OCI-LY7 (cell line): ENCODE measurements at regions not wholly inside any gene's neighbourhood (a gene's known extent, or its start where the extent isn't known, plus 50 kb on each side); places are given as distances from the start of the nearest gene placed in this dataset.

Source experiments
- BruUV-seq: library from RNA; stranded (reverse); fragments of 400-500 nt; replicated peaks from 2 replicates; lab custom pipeline; 2021; lab: Mats Ljungman, UMichigan
- CTCF ChIA-PET: fragments of 300-600 bp; sonication (Branson Sonifier 250); formaldehyde crosslinking; loops from one replicate; lab custom pipeline; 2022; ENCODE audit warnings: antibody characterized with exemption; ENCODE audit not compliant: unreplicated experiment; lab: Charles Lee
- POLR2A ChIA-PET: fragments of 300-600 bp; sonication (Branson Sonifier 250); formaldehyde crosslinking; loops from one replicate; lab custom pipeline; 2022; ENCODE audit warnings: antibody characterized with exemption; lab: Charles Lee
- DNase-seq: peaks from one replicate; pipeline ENCODE4 v3.0.0-alpha.2; 2015; ENCODE audit warnings: low spot score
- H2AFZ ChIP-seq: fragments of 200-600 bp; sonication (generic), shearing (Covaris generic); 2 replicates; pipeline ENCODE4 v1.6.1; 2014; ENCODE audit warnings: mild to moderate bottlenecking, antibody characterized with exemption, low read length, moderate library complexity
- H3K27ac ChIP-seq: fragments of 200-600 bp; sonication (generic); 2 replicates; pipeline ENCODE4 v1.5.1; 2014; ENCODE audit warnings: mixed run types, low read depth, mild to moderate bottlenecking, moderate library complexity, low read length, inconsistent platforms; ENCODE audit not compliant: poor library complexity, severe bottlenecking
- H3K36me3 ChIP-seq: fragments of 200-600 bp; sonication (generic); 2 replicates; pipeline ENCODE4 v1.6.1; 2014; ENCODE audit warnings: mild to moderate bottlenecking, antibody characterized with exemption, low read length, moderate library complexity, mixed read lengths; ENCODE audit not compliant: insufficient read depth
- H3K4me1 ChIP-seq: fragments of 200-600 bp; sonication (generic); 2 replicates; pipeline ENCODE4 v1.5.1; 2014; ENCODE audit warnings: mild to moderate bottlenecking, low read length; ENCODE audit not compliant: insufficient read depth, poor library complexity, severe bottlenecking
- H3K4me2 ChIP-seq: fragments of 200-600 bp; sonication (generic); 2 replicates; pipeline ENCODE4 v1.6.1; 2014; ENCODE audit warnings: mild to moderate bottlenecking, low read length
- H3K4me3 ChIP-seq: fragments of 200-600 bp; sonication (generic); 2 replicates; pipeline ENCODE4 v1.5.1; 2014; ENCODE audit warnings: mild to moderate bottlenecking, low read depth, low read length; ENCODE audit not compliant: poor library complexity, severe bottlenecking
- H3K79me2 ChIP-seq: fragments of 200-600 bp; sonication (generic); 2 replicates; pipeline ENCODE4 v1.6.1; 2016; ENCODE audit warnings: low read depth, mild to moderate bottlenecking, low read length, moderate library complexity, mixed read lengths; ENCODE audit not compliant: insufficient read depth
- H3K9me2 ChIP-seq: fragments of 200-600 bp; sonication (generic); 2 replicates; pipeline ENCODE4 v1.6.1; 2016; ENCODE audit warnings: mild to moderate bottlenecking, low read length, mixed read lengths; ENCODE audit not compliant: insufficient read depth
- H3K9me3 ChIP-seq: fragments of 200-600 bp; sonication (generic); 2 replicates; pipeline ENCODE4 v1.6.1; 2014; ENCODE audit warnings: mild to moderate bottlenecking, mixed run types, low read length, mixed read lengths
- H4K20me1 ChIP-seq: fragments of 200-600 bp; sonication (generic); 2 replicates; pipeline ENCODE4 v1.6.1; 2014; ENCODE audit warnings: mild to moderate bottlenecking, antibody characterized with exemption, low read length, moderate library complexity, mixed read lengths; ENCODE audit not compliant: insufficient read depth
- EZH2phosphoT487 ChIP-seq: fragments of 200-600 bp; sonication (generic); IDR thresholded peaks from 2 replicates; pipeline ENCODE4 v1.6.1; 2018; ENCODE audit warnings: low read depth, borderline replicate concordance, mild to moderate bottlenecking, mixed run types, antibody characterized with exemption, low read length, moderate library complexity, mixed read lengths
- intact Hi-C: fragments of 100-400 bp; cut with micrococcal nuclease; formaldehyde crosslinking; loops from one replicate; pipeline ENCODE4 v1.10.0; 2022; ENCODE audit not compliant: unreplicated experiment
- TF ChIP-seq, protein P1 (sequence below): fragments of 200-600 bp; sonication (generic); conservative IDR thresholded peaks from 2 replicates; pipeline ENCODE4 v1.5.1; 2014; ENCODE audit warnings: mild to moderate bottlenecking, antibody characterized with exemption, low read length, moderate library complexity, mixed read lengths

DNA sequence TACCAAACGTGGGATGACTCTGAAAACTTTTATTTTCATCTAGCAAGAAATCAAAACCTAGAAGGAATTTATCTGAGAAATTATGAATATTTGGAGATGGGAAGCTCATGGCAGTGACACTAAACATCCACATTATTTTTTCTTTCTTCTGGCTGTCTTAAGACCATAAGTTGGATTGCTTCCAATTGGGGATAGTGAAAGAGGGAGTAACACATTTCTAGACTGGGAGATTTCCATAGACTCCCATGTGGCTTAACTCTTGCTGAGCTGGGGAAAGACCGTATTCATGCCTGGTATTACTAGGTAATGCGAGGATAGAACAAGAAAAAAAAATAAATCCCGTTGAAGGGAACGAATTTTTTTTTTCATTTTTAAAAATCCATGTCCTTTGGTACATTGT is 120.0 kb downstream of the UTRN start:
- Histone ChIP-seq H3K36me3 (no peaks in the 10 kb centered on the region), H3K4me3 (no peak overlapping the region), H3K79me2 (no peaks in the 10 kb centered on the region), H3K9me3 (no peaks in the 10 kb centered on the region), H4K20me1 (no peaks in the 10 kb centered on the region), H3K4me1 (no peaks in the 10 kb centered on the region), H3K9me2 (no peaks in the 10 kb centered on the region), H3K27ac (no peak overlapping the region), H2AFZ (no peak overlapping the region), H3K4me2 (no peak overlapping the region)
- intact Hi-C loops, result no loop called here
- ChIA-PET CTCF (no interaction called here), POLR2A (interaction anchor here (1.1 kb wide), 1 partner anchor 12 kb away, joined by 3 read pairs; no protein-coding TSS in a partner anchor)
- no peak for DNase-seq
- BruUV-seq, result no TSS peak
- TF ChIP-seq EZH2phosphoT487, result no peak
- TF ChIP-seq, protein P1, sequence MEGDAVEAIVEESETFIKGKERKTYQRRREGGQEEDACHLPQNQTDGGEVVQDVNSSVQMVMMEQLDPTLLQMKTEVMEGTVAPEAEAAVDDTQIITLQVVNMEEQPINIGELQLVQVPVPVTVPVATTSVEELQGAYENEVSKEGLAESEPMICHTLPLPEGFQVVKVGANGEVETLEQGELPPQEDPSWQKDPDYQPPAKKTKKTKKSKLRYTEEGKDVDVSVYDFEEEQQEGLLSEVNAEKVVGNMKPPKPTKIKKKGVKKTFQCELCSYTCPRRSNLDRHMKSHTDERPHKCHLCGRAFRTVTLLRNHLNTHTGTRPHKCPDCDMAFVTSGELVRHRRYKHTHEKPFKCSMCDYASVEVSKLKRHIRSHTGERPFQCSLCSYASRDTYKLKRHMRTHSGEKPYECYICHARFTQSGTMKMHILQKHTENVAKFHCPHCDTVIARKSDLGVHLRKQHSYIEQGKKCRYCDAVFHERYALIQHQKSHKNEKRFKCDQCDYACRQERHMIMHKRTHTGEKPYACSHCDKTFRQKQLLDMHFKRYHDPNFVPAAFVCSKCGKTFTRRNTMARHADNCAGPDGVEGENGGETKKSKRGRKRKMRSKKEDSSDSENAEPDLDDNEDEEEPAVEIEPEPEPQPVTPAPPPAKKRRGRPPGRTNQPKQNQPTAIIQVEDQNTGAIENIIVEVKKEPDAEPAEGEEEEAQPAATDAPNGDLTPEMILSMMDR, result no peak

DNA sequence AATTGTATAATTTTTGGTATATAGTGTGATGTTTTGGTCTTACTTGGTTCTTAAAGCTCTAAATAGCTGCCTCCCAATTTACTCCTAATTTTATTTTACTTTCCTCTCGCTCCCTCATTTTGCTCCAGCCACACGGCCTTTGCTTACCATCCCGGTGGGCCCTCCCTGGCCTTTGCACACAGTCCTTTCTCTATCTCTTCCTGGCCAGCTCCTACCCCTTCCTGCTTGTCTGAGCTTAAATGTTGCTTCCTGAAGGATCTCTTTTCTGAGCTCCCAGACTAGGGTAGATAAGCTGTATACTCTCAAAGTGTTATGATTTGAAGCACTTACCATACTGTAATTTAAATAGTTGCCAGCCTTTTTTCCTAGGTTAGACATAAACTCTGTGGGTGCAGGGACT is 121.7 kb downstream of the UTRN start:
- Histone ChIP-seq H4K20me1 (no peaks in the 10 kb centered on the region), H3K9me3 (no peaks in the 10 kb centered on the region), H3K4me2 (no peak overlapping the region), H3K4me3 (no peak overlapping the region), H3K36me3 (no peaks in the 10 kb centered on the region), H3K9me2 (no peaks in the 10 kb centered on the region), H3K79me2 (no peaks in the 10 kb centered on the region), H3K27ac (no peak overlapping the region), H3K4me1 (no peaks in the 10 kb centered on the region), H2AFZ (no peak overlapping the region)
- intact Hi-C loops, result no loop called here
- POLR2A ChIA-PET, result no interaction called here
- BruUV-seq, result no TSS peak
- CTCF ChIA-PET, result no interaction called here
- TF ChIP-seq EZH2phosphoT487, result no peak
- TF ChIP-seq, protein P1, result no peak
- DNase-seq, result no peak

DNA sequence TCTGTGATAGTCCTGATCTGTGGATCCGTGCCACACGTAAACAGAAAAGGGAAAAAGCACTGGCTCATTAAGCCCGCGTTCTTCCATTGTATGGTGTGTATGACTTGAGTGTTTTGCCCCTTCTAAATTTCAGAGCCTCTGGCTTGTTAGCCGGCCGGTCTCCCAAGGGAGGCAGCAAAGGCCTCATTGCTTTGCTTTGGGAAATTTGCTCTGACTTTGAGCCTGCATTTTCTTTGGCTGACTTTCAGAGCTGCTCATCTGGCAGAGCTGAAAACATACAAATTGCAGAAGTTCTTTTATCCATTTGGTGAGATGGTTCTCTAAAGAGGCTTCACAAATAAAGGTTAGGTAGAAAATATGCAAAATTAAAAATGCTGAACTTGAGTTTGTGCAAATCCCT is 123.0 kb downstream of the UTRN start:
- Histone ChIP-seq H3K79me2 (no peaks in the 10 kb centered on the region), H2AFZ (no peak overlapping the region), H3K4me1 (no peaks in the 10 kb centered on the region), H3K4me2 (no peak overlapping the region), H4K20me1 (no peaks in the 10 kb centered on the region), H3K36me3 (no peaks in the 10 kb centered on the region), H3K9me2 (no peaks in the 10 kb centered on the region), H3K9me3 (no peaks in the 10 kb centered on the region), H3K27ac (no peak overlapping the region), H3K4me3 (no peak overlapping the region)
- no TSS peak for BruUV-seq
- CTCF ChIA-PET, result no interaction called here
- intact Hi-C loops, result no loop called here
- POLR2A ChIA-PET, result interaction anchor here (0.6 kb wide), 1 partner anchor 19 kb away, joined by 5 read pairs; no protein-coding TSS in a partner anchor
- TF ChIP-seq, protein P1, result no peak
- TF ChIP-seq EZH2phosphoT487, result no peak
- DNase-seq, result no peak
